ENCODE measurements at regions not wholly inside any gene's neighbourhood (a gene's known extent, or its start where the extent isn't known, plus 50 kb on each side); places are given as distances from the start of the nearest gene placed in this dataset.

DNA sequence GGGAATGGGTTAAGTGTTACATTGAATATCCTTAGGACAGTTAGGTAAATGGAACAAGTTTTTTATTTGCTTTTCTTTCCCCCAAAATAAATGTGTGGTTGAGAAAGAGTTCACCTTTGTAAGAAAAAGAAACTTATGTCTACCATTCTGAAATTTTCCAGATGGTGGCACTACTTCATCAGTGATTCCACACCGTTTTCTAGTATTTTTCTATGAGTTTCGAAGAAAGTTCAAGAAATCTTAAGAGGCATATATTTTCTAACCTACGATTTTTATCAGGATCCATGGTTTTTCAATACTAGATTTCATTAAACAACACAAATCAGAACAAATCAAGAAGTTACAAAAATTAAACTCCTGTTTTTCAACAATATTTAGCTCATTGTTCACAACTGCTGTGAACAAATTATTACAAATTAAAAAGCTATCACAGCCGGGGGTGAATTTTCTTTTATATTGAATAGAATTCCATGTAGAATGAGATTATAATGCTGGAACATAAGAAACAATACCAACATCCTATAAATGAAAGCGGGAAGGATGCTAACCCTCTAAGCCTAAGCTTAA lies 163.1 kb upstream of the NPVF start:
- Histone ChIP-seq H3K4me3 (ENCODE audit: low read length in 3 of 3) (no peak overlapping the region), H3K27ac (ENCODE audit: low read depth, low read length) (no peak overlapping the region)

GRCh38 chr7:25391961-25392587 lies 163.8 kb upstream of the NPVF start:
- no peak overlapping the region for H3K27ac ChIP-seq (ENCODE audit: low read depth, low read length)
- no peaks in the 10 kb centered on the region for H3K9me3 ChIP-seq (ENCODE audit: control insufficient read depth in 3 of 3, low read length in 3 of 3)
- H3K36me3 ChIP-seq (ENCODE audit: control insufficient read depth in 3 of 3, insufficient read depth in 3 of 3, low read length in 3 of 3): no peaks in the 10 kb centered on the region
- H3K27me3 ChIP-seq (ENCODE audit: control insufficient read depth in 3 of 3, insufficient read depth in 3 of 3, low read length in 3 of 3): no peaks in the 10 kb centered on the region
- H3K4me3 ChIP-seq (ENCODE audit: low read length in 3 of 3): no peak overlapping the region
- H3K4me1 ChIP-seq (ENCODE audit: control insufficient read depth in 3 of 3, insufficient read depth in 3 of 3, low read length in 3 of 3): no peaks in the 10 kb centered on the region
- no peak overlapping the region for H3K9ac ChIP-seq (ENCODE audit: low read depth in 1 of 3, low read length in 3 of 3)

More for the DNA sequence above, 163.1 kb upstream of the NPVF start:
- Histone ChIP-seq H3K9me3 (ENCODE audit: control insufficient read depth in 3 of 3, low read length in 3 of 3) (no peaks in the 10 kb centered on the region), H3K9ac (ENCODE audit: low read depth in 1 of 3, low read length in 3 of 3) (no peak overlapping the region), H3K36me3 (ENCODE audit: control insufficient read depth in 3 of 3, insufficient read depth in 3 of 3, low read length in 3 of 3) (no peaks in the 10 kb centered on the region), H3K4me1 (ENCODE audit: control insufficient read depth in 3 of 3, insufficient read depth in 3 of 3, low read length in 3 of 3) (no peaks in the 10 kb centered on the region), H3K27me3 (ENCODE audit: control insufficient read depth in 3 of 3, insufficient read depth in 3 of 3, low read length in 3 of 3) (no peaks in the 10 kb centered on the region)

DNA sequence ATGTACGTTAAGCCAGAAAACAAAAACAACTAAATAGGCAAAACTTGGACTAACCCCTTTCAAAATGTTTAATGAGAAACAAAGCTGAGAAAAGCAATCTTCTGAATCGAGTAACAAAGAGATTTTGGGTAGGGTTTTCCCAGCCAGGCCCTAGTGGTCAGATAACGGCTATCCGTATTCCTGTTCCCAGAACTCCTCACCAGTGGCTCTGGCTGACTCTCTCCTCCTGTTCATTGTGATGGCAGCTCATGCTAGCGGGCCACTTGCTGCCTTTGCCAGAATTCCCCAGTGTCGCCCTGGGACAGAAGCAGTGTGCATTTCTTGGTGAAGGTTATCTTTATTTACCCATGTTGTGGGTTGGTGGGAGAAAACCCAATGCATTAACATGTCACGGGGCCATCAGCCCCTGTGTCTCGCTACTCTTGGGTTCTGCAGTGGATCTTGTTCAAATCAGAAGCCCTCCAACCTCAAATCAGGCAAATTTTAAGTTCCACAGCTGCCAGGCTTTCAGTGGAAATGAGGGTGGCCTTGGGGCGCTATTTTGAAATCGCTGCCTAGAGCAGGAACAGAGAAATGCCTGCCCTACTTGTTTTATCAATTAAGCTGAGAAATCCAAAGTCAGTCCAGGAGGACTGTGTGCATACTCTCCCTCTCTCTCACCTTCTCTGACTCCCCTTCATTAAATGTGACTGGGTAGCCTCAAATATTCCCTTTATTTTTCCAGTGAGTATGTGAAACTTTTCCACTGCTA lies 164.5 kb upstream of the NPVF start:
- no peak overlapping the region for H3K9ac ChIP-seq (ENCODE audit: low read depth in 1 of 3, low read length in 3 of 3)
- H3K4me1 ChIP-seq (ENCODE audit: control insufficient read depth in 3 of 3, insufficient read depth in 3 of 3, low read length in 3 of 3): no peaks in the 10 kb centered on the region
- no peaks in the 10 kb centered on the region for H3K9me3 ChIP-seq (ENCODE audit: control insufficient read depth in 3 of 3, low read length in 3 of 3)
- H3K27me3 ChIP-seq (ENCODE audit: control insufficient read depth in 3 of 3, insufficient read depth in 3 of 3, low read length in 3 of 3): no peaks in the 10 kb centered on the region
- H3K27ac ChIP-seq (ENCODE audit: low read depth, low read length): no peak overlapping the region
- no peak overlapping the region for H3K4me3 ChIP-seq (ENCODE audit: low read length in 3 of 3)
- no peaks in the 10 kb centered on the region for H3K36me3 ChIP-seq (ENCODE audit: control insufficient read depth in 3 of 3, insufficient read depth in 3 of 3, low read length in 3 of 3)

DNA sequence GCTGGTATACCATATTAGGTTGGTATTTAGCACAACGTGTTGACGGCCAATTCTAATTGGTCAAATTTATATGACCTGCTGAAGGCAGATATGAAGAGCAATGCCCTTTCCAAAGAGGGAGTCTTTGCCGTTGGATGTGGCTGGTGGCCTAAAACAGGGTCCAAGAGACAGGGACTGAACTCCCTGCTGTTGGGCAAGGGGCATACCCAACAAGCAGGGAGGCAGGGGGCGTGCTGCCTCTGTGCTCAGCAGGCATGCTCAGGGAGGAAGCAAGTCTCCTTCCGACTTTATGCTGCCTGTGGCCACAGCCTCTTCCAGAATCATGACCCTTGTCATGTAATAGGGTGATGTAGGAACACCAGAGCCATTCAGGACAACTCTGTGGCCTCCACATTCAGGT lies 167.7 kb upstream of the NPVF start:
- H3K36me3 ChIP-seq (ENCODE audit: control insufficient read depth in 3 of 3, insufficient read depth in 3 of 3, low read length in 3 of 3): no peaks in the 10 kb centered on the region
- no peak overlapping the region for H3K27ac ChIP-seq (ENCODE audit: low read depth, low read length)
- no peaks in the 10 kb centered on the region for H3K9me3 ChIP-seq (ENCODE audit: control insufficient read depth in 3 of 3, low read length in 3 of 3)
- no peak overlapping the region for H3K9ac ChIP-seq (ENCODE audit: low read depth in 1 of 3, low read length in 3 of 3)
- H3K4me3 ChIP-seq (ENCODE audit: low read length in 3 of 3): no peak overlapping the region
- no peaks in the 10 kb centered on the region for H3K4me1 ChIP-seq (ENCODE audit: control insufficient read depth in 3 of 3, insufficient read depth in 3 of 3, low read length in 3 of 3)
- H3K27me3 ChIP-seq (ENCODE audit: control insufficient read depth in 3 of 3, insufficient read depth in 3 of 3, low read length in 3 of 3): no peaks in the 10 kb centered on the region

DNA sequence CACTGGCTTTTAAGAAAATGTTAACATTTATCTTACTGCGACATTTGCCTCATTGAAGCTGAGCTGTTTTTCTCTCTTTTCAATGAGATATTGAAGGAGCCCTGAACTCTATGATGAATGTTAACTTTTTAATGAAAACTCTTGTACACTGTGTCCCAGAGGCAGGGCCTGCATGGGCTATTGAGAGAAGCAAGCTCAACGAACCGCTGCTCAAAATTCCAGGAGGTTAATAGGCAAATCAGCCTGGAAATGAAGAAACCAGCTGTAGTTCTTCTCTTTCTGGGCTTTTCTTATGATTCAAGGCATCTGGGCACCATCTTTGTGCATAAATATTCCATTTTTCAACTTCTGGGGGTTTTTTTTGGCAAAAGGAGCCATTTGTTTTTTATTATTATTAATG lies 168.4 kb upstream of the NPVF start:
- no peak overlapping the region for H3K27ac ChIP-seq (ENCODE audit: low read depth, low read length)
- no peaks in the 10 kb centered on the region for H3K36me3 ChIP-seq (ENCODE audit: control insufficient read depth in 3 of 3, insufficient read depth in 3 of 3, low read length in 3 of 3)
- no peak overlapping the region for H3K9ac ChIP-seq (ENCODE audit: low read depth in 1 of 3, low read length in 3 of 3)
- H3K27me3 ChIP-seq (ENCODE audit: control insufficient read depth in 3 of 3, insufficient read depth in 3 of 3, low read length in 3 of 3): peaks cover 0 to 5% (median 0%) of the 10 kb centered on the region in 3 donors
- no peak overlapping the region for H3K4me3 ChIP-seq (ENCODE audit: low read length in 3 of 3)
- no peaks in the 10 kb centered on the region for H3K4me1 ChIP-seq (ENCODE audit: control insufficient read depth in 3 of 3, insufficient read depth in 3 of 3, low read length in 3 of 3)
- no peaks in the 10 kb centered on the region for H3K9me3 ChIP-seq (ENCODE audit: control insufficient read depth in 3 of 3, low read length in 3 of 3)

- H3K27ac ChIP-seq (ENCODE audit: low read depth, low read length): no peak overlapping the region
- H3K4me3 ChIP-seq (ENCODE audit: low read length in 3 of 3): no peak overlapping the region
- H3K9ac ChIP-seq (ENCODE audit: low read depth in 1 of 3, low read length in 3 of 3): no peak overlapping the region
- peaks cover 0 to 5% (median 0%) of the 10 kb centered on the region in 3 donors for H3K27me3 ChIP-seq (ENCODE audit: control insufficient read depth in 3 of 3, insufficient read depth in 3 of 3, low read length in 3 of 3)
- no peaks in the 10 kb centered on the region for H3K4me1 ChIP-seq (ENCODE audit: control insufficient read depth in 3 of 3, insufficient read depth in 3 of 3, low read length in 3 of 3)
- H3K36me3 ChIP-seq (ENCODE audit: control insufficient read depth in 3 of 3, insufficient read depth in 3 of 3, low read length in 3 of 3): no peaks in the 10 kb centered on the region
- no peaks in the 10 kb centered on the region for H3K9me3 ChIP-seq (ENCODE audit: control insufficient read depth in 3 of 3, low read length in 3 of 3)
Measured at GRCh38 chr7:25398418-25398817, 170.1 kb upstream of the NPVF start.

DNA sequence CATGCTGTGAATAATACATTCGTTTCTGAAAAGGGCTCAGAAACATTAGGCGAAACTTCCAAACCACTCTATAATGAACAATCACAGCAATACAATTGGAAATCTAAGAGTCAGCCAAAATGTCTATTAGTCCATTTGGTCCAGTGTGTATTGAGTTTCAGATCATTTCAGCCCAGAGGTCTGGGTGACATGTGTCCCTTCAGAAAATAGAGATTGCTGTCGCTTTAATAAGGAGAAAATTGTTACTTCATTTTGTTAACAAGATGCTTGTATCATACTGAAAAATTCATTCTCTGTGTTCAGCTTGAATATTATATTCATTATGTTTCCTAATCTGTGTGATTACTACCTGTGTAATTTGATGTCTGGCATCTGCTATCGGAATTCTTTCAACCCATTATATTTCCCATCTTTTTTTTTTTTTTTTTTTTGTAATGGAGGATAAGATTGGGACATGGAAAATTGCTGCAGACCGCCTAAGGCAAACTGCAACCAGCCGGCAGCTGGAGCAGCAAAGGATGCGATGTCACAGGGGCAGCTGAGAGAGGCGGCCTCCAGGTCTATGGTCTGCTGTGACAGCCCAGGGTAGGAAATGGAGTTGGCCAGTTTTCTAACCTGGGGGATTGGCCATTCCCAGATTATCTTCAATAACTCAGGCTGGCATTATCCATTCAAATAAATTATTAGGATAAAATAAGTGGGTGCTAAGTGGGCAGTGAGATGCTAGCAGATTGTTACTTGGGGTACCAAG lies 170.9 kb upstream of the NPVF start:
- H3K9ac ChIP-seq (ENCODE audit: low read depth in 1 of 3, low read length in 3 of 3): no peak overlapping the region
- peaks cover 0 to 5% (median 0%) of the 10 kb centered on the region in 3 donors for H3K27me3 ChIP-seq (ENCODE audit: control insufficient read depth in 3 of 3, insufficient read depth in 3 of 3, low read length in 3 of 3)
- H3K4me1 ChIP-seq (ENCODE audit: control insufficient read depth in 3 of 3, insufficient read depth in 3 of 3, low read length in 3 of 3): no peaks in the 10 kb centered on the region
- no peaks in the 10 kb centered on the region for H3K9me3 ChIP-seq (ENCODE audit: control insufficient read depth in 3 of 3, low read length in 3 of 3)
- H3K36me3 ChIP-seq (ENCODE audit: control insufficient read depth in 3 of 3, insufficient read depth in 3 of 3, low read length in 3 of 3): no peaks in the 10 kb centered on the region
- no peak overlapping the region for H3K27ac ChIP-seq (ENCODE audit: low read depth, low read length)
- H3K4me3 ChIP-seq (ENCODE audit: low read length in 3 of 3): no peak overlapping the region

DNA sequence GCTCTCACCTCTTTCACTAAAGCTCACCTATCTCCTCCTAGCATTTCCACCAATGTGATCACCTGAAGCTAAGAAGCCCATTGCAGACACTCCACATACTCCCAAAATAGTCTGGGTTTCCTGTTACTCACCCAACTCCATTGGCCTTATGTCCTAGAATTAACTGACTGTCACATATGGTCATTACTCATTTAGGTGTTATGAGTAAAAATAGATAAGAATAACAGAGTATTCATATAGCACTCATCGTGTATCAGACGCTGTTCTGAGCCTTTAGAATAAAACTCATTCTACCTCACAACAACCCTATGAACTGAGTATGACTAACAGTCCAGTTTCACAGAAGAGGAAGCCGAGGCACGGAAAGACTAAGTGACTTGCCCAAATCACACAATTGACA lies 174.2 kb upstream of the NPVF start:
- Histone ChIP-seq H3K36me3 (ENCODE audit: control insufficient read depth in 3 of 3, insufficient read depth in 3 of 3, low read length in 3 of 3) (no peaks in the 10 kb centered on the region), H3K27me3 (ENCODE audit: control insufficient read depth in 3 of 3, insufficient read depth in 3 of 3, low read length in 3 of 3) (peaks cover 0 to 8% (median 0%) of the 10 kb centered on the region in 3 donors), H3K4me3 (ENCODE audit: low read length in 3 of 3) (no peak overlapping the region), H3K4me1 (ENCODE audit: control insufficient read depth in 3 of 3, insufficient read depth in 3 of 3, low read length in 3 of 3) (no peaks in the 10 kb centered on the region), H3K27ac (ENCODE audit: low read depth, low read length) (no peak overlapping the region), H3K9ac (ENCODE audit: low read depth in 1 of 3, low read length in 3 of 3) (no peak overlapping the region), H3K9me3 (ENCODE audit: control insufficient read depth in 3 of 3, low read length in 3 of 3) (no peaks in the 10 kb centered on the region)

GRCh38 chr7:25405736-25406135 lies 177.4 kb upstream of the NPVF start:
- no peaks in the 10 kb centered on the region for H3K9me3 ChIP-seq (ENCODE audit: control insufficient read depth in 3 of 3, low read length in 3 of 3)
- peaks cover 0 to 8% (median 0%) of the 10 kb centered on the region in 3 donors for H3K27me3 ChIP-seq (ENCODE audit: control insufficient read depth in 3 of 3, insufficient read depth in 3 of 3, low read length in 3 of 3)
- no peak overlapping the region for H3K27ac ChIP-seq (ENCODE audit: low read depth, low read length)
- H3K4me1 ChIP-seq (ENCODE audit: control insufficient read depth in 3 of 3, insufficient read depth in 3 of 3, low read length in 3 of 3): no peaks in the 10 kb centered on the region
- H3K36me3 ChIP-seq (ENCODE audit: control insufficient read depth in 3 of 3, insufficient read depth in 3 of 3, low read length in 3 of 3): no peaks in the 10 kb centered on the region
- no peak overlapping the region for H3K4me3 ChIP-seq (ENCODE audit: low read length in 3 of 3)
- no peak overlapping the region for H3K9ac ChIP-seq (ENCODE audit: low read depth in 1 of 3, low read length in 3 of 3)

DNA sequence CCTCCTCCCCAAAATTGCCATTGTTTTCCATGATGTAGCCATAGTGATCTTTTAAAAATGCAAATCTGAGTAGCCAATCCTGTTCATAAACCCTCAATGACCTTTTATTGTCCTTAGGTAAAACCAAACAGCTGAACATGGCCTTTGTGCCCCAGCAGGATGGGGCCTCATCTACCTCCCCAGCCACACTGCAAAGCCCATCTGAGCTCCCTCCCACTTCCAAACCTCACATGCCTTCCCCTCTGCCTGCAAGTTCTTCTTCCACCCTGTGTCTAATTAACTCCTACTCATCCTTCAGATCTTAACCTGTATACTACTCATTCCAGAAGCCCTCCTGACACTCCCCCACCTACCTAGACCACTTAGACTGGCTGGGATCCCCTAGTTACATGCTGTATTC lies 178.8 kb upstream of the NPVF start:
- peaks cover 0 to 3% (median 0%) of the 10 kb centered on the region in 3 donors for H3K27me3 ChIP-seq (ENCODE audit: control insufficient read depth in 3 of 3, insufficient read depth in 3 of 3, low read length in 3 of 3)
- no peak overlapping the region for H3K4me3 ChIP-seq (ENCODE audit: low read length in 3 of 3)
- H3K27ac ChIP-seq (ENCODE audit: low read depth, low read length): no peak overlapping the region
- no peaks in the 10 kb centered on the region for H3K4me1 ChIP-seq (ENCODE audit: control insufficient read depth in 3 of 3, insufficient read depth in 3 of 3, low read length in 3 of 3)
- no peak overlapping the region for H3K9ac ChIP-seq (ENCODE audit: low read depth in 1 of 3, low read length in 3 of 3)
- H3K36me3 ChIP-seq (ENCODE audit: control insufficient read depth in 3 of 3, insufficient read depth in 3 of 3, low read length in 3 of 3): no peaks in the 10 kb centered on the region
- no peaks in the 10 kb centered on the region for H3K9me3 ChIP-seq (ENCODE audit: control insufficient read depth in 3 of 3, low read length in 3 of 3)
